SU-DHL-6 (cell line): ENCODE measurements at regions not wholly inside any gene's neighbourhood (a gene's known extent, or its start where the extent isn't known, plus 50 kb on each side); places are given as distances from the start of the nearest gene placed in this dataset.

Source experiments
- H2AFZ ChIP-seq: fragments of 200-600 bp; sonication (generic); 2 replicates; pipeline ENCODE4 v1.6.1; 2014; ENCODE audit warnings: low read depth, mild to moderate bottlenecking, moderate library complexity, mixed read lengths, antibody characterized with exemption, low read length; ENCODE audit not compliant: severe bottlenecking
- H3F3A ChIP-seq: fragments of 200-600 bp; shearing (Covaris generic); 2 replicates; pipeline ENCODE4 v1.6.0; 2016; ENCODE audit warnings: antibody characterized with exemption, mild to moderate bottlenecking; ENCODE audit not compliant: insufficient read depth
- H3K27ac ChIP-seq: fragments of 200-600 bp; sonication (generic); 2 replicates; pipeline ENCODE4 v1.5.1; 2016; ENCODE audit warnings: low read depth, mild to moderate bottlenecking, low read length, moderate library complexity, mixed read lengths
- H3K27me3 ChIP-seq: fragments of 200-600 bp; sonication (generic), shearing (Covaris generic); 2 replicates; pipeline ENCODE4 v1.6.0; 2014; ENCODE audit warnings: mild to moderate bottlenecking, low read length
- H3K36me3 ChIP-seq: fragments of 200-600 bp; sonication (generic); 2 replicates; pipeline ENCODE4 v1.6.1; 2014; ENCODE audit warnings: mild to moderate bottlenecking, low read length, mixed read lengths
- H3K4me2 ChIP-seq: fragments of 300-600, 200-600 bp; shearing (Covaris generic), sonication (generic); 2 replicates; pipeline ENCODE4 v1.6.0; 2014; ENCODE audit warnings: low read length, low read depth, mild to moderate bottlenecking; ENCODE audit not compliant: poor library complexity, severe bottlenecking
- H3K4me3 ChIP-seq: fragments of 200-600 bp; sonication (generic); 2 replicates; pipeline ENCODE4 v1.5.1; 2014; ENCODE audit warnings: antibody characterized with exemption, low read length, mild to moderate bottlenecking, mixed read lengths; ENCODE audit not compliant: insufficient read depth, poor library complexity, severe bottlenecking
- H3K79me2 ChIP-seq: fragments of 200-600 bp; sonication (generic); 2 replicates; pipeline ENCODE4 v1.6.1; 2014; ENCODE audit warnings: mild to moderate bottlenecking, low read length, moderate library complexity; ENCODE audit not compliant: insufficient read depth
- H3K9ac ChIP-seq: fragments of 200-600 bp; sonication (generic); 2 replicates; pipeline ENCODE4 v1.7.0; 2014; ENCODE audit warnings: mild to moderate bottlenecking, low read length
- H3K9me2 ChIP-seq: fragments of 200-600 bp; sonication (generic); replicated peaks from 2 replicates; pipeline ENCODE4 v1.6.1; 2014; ENCODE audit warnings: low read length; ENCODE audit not compliant: insufficient read depth
- H3K9me3 ChIP-seq: fragments of 200-600 bp; sonication (generic); 2 replicates; pipeline ENCODE4 v1.6.1; 2014; ENCODE audit warnings: low read length, mixed read lengths; ENCODE audit not compliant: insufficient read depth
- H4K20me1 ChIP-seq: fragments of 200-600 bp; sonication (generic); 2 replicates; pipeline ENCODE4 v1.6.1; 2014; ENCODE audit warnings: low read depth, mild to moderate bottlenecking, antibody characterized with exemption, low read length, moderate library complexity, mixed read lengths
- EZH2phosphoT487 ChIP-seq: fragments of 200-600 bp; sonication (generic), shearing (Covaris generic); conservative IDR thresholded peaks from 2 replicates; pipeline ENCODE4 v1.6.1; 2018; ENCODE audit warnings: mild to moderate bottlenecking, antibody characterized with exemption, low read length, moderate library complexity, mixed read lengths
- TF ChIP-seq, protein P1 (sequence below): fragments of 200-600 bp; sonication (generic); IDR thresholded peaks from one replicate; pipeline ENCODE4 v1.5.1; 2017; ENCODE audit warnings: antibody characterized with exemption, mild to moderate bottlenecking, low read length, moderate library complexity; ENCODE audit not compliant: insufficient read depth, poor library complexity, severe bottlenecking

DNA sequence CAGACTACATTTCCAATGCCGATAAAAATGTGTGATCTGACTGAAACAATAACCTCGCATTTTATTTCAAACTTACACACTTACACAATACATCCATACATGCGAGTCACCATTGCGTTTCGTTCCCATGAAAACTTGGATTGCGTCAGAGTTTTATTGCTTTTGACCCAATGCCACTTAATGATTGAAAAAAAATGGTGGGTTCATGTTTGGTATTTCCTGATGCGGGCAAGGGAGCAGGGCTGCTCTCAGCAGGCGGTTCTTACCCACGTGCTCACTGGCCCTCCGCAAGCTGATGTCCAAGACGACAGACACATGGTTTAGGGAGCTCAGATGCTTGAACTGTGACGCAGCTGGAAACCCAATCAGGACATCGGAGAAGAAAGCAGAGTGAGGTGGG, 281.0 kb upstream of the SULF2 start:
- no peaks in the 10 kb centered on the region for H3K9me3 ChIP-seq
- no peaks in the 10 kb centered on the region for H3K36me3 ChIP-seq
- no peak overlapping the region for H3K4me2 ChIP-seq

DNA sequence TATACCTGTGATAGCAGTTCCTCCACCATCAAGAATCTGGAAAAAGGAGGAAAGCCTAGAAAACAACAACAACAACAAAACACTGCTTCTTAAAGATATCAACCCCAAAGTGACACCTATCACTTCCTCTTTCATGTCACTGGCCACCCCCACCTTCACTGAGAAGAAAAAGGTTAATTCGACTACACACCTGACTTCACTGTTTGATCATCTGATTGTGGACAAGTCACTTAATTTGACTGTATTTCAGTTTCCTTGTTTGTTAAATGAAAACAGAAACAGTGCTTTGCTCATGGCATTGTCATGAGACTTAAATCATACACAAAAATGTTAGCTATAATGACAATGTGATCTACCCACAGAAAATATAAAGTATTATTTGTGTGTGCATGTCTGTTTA, 280.6 kb upstream of the SULF2 start:
- Histone ChIP-seq H3K79me2 (no peaks in the 10 kb centered on the region), H3K9me3 (no peaks in the 10 kb centered on the region), H3K27me3 (no peaks in the 10 kb centered on the region), H3F3A (no peaks in the 10 kb centered on the region), H3K9me2 (no peaks in the 10 kb centered on the region), H3K9ac (no peak overlapping the region), H4K20me1 (no peaks in the 10 kb centered on the region), H3K36me3 (no peaks in the 10 kb centered on the region), H3K4me2 (no peak overlapping the region), H3K4me3 (no peak overlapping the region), H2AFZ (no peak overlapping the region), H3K27ac (no peak overlapping the region)
- TF ChIP-seq EZH2phosphoT487 = no peak
- TF ChIP-seq, protein P1, sequence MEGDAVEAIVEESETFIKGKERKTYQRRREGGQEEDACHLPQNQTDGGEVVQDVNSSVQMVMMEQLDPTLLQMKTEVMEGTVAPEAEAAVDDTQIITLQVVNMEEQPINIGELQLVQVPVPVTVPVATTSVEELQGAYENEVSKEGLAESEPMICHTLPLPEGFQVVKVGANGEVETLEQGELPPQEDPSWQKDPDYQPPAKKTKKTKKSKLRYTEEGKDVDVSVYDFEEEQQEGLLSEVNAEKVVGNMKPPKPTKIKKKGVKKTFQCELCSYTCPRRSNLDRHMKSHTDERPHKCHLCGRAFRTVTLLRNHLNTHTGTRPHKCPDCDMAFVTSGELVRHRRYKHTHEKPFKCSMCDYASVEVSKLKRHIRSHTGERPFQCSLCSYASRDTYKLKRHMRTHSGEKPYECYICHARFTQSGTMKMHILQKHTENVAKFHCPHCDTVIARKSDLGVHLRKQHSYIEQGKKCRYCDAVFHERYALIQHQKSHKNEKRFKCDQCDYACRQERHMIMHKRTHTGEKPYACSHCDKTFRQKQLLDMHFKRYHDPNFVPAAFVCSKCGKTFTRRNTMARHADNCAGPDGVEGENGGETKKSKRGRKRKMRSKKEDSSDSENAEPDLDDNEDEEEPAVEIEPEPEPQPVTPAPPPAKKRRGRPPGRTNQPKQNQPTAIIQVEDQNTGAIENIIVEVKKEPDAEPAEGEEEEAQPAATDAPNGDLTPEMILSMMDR = no peak

More for the DNA sequence above, 281.0 kb upstream of the SULF2 start:
- H3F3A ChIP-seq = no peaks in the 10 kb centered on the region
- H3K9me2 ChIP-seq = no peaks in the 10 kb centered on the region
- H4K20me1 ChIP-seq = no peaks in the 10 kb centered on the region
- H3K9ac ChIP-seq = no peak overlapping the region
- no peaks in the 10 kb centered on the region for H3K79me2 ChIP-seq
- no peak overlapping the region for H3K27ac ChIP-seq
- TF ChIP-seq, protein P1 = no peak
- no peak for TF ChIP-seq EZH2phosphoT487
- no peak overlapping the region for H3K4me3 ChIP-seq
- H2AFZ ChIP-seq = no peak overlapping the region
- no peaks in the 10 kb centered on the region for H3K27me3 ChIP-seq

DNA sequence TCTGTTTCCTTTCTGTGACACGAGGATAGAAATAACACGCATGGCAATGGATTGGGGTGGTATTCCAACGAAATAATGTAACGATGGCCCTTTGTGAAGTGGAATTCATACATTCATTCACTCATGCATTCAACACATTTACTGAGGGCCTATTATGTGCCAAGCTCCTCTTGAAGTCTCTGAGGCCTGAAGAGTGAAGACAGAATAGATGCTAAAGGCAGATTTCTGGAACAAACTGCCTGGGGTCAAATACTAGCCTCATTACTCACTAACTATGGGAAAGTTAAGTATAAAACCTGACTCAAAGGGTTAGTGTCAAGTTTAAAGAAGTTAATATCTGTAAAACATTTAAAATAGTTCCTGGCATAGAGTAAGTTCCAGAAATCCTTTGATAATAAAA, 279.6 kb upstream of the SULF2 start:
- TF ChIP-seq, protein P1 = no peak
- TF ChIP-seq EZH2phosphoT487 = no peak
- Histone ChIP-seq H3K36me3 (no peaks in the 10 kb centered on the region), H3K9ac (no peak overlapping the region), H3F3A (no peaks in the 10 kb centered on the region), H3K9me2 (no peaks in the 10 kb centered on the region), H2AFZ (no peak overlapping the region), H3K4me2 (no peak overlapping the region), H4K20me1 (no peaks in the 10 kb centered on the region), H3K9me3 (no peaks in the 10 kb centered on the region), H3K4me3 (no peak overlapping the region), H3K27me3 (no peaks in the 10 kb centered on the region), H3K79me2 (no peaks in the 10 kb centered on the region), H3K27ac (no peak overlapping the region)
